ENCODE measurements at regions not wholly inside any gene's neighbourhood (a gene's known extent, or its start where the extent isn't known, plus 50 kb on each side); places are given as distances from the start of the nearest gene placed in this dataset.

DNA sequence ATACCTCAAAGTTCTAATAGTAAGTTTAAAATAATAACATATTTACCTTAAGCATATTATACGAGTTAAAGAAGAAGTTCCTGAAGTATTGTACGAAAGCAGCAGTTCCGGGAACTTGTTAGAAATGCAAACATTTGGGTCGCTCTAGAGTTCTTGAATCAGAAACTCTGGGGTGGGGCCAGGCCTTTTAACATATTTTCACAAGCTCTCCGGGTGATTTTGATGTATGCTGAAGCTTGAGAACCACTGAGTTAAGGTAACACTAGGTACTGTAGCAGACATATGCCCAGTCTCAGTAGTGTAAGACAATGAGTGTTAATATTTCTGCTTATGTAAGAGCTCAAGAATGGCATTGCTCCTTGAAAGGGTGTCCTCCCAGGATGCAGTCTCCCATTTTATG, 461.1 kb downstream of the C3orf38 start:
- TF ChIP-seq, protein P1, sequence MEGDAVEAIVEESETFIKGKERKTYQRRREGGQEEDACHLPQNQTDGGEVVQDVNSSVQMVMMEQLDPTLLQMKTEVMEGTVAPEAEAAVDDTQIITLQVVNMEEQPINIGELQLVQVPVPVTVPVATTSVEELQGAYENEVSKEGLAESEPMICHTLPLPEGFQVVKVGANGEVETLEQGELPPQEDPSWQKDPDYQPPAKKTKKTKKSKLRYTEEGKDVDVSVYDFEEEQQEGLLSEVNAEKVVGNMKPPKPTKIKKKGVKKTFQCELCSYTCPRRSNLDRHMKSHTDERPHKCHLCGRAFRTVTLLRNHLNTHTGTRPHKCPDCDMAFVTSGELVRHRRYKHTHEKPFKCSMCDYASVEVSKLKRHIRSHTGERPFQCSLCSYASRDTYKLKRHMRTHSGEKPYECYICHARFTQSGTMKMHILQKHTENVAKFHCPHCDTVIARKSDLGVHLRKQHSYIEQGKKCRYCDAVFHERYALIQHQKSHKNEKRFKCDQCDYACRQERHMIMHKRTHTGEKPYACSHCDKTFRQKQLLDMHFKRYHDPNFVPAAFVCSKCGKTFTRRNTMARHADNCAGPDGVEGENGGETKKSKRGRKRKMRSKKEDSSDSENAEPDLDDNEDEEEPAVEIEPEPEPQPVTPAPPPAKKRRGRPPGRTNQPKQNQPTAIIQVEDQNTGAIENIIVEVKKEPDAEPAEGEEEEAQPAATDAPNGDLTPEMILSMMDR (conservative IDR thresholded peaks at IDR 0.05 in 1 of 2, IDR thresholded peaks at IDR 0.05 in 1 of 2; ENCODE audit: extremely low read depth in 1 of 2, insufficient read depth in 1 of 2, low read depth in 1 of 2, low read length in 2 of 2), result no peak
- no peak for TF ChIP-seq EZH2 (IDR thresholded peaks at IDR 0.05; ENCODE audit: borderline replicate concordance, low read length)

Data from mammary epithelial cell (primary cell).